ENCODE measurements at regions not wholly inside any gene's neighbourhood (a gene's known extent, or its start where the extent isn't known, plus 50 kb on each side); places are given as distances from the start of the nearest gene placed in this dataset.
"Not testable (repeated sequence)": the region's sequence is repeated elsewhere in the genome, so short reads cannot be mapped to it uniquely, and the experiment has no call there.

DNA sequence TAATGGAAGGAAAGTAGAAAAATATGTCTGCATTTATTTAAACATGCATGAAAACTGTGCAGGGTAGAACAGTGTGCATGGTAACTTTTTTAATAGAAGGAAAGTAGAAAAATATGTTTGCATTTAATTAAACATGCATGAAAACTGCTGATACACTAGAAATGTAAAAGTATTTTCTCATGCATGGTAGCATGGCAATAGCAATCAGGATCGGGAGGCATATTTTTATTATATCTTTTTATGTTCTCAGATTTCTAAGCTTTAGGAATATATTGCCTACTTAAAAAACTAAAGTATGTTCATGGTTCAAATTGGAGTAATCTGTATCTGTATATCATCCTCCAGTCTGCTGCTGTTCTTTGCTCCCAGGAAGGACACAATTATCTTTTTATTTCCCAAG lies 1468.9 kb upstream of the GBE1 start:
- no peak overlapping the region for H3K27ac ChIP-seq
- ATAC-seq = no peak
- intact Hi-C loops (cut with DNase I) = no loop called here
- no peak for DNase-seq
- H3K4me3 ChIP-seq = no peak overlapping the region
- H3K9me3 ChIP-seq = no peaks in the 10 kb centered on the region
- no peaks in the 10 kb centered on the region for H3K27me3 ChIP-seq
- H3K4me1 ChIP-seq = no peaks in the 10 kb centered on the region
- TF ChIP-seq, protein P1, sequence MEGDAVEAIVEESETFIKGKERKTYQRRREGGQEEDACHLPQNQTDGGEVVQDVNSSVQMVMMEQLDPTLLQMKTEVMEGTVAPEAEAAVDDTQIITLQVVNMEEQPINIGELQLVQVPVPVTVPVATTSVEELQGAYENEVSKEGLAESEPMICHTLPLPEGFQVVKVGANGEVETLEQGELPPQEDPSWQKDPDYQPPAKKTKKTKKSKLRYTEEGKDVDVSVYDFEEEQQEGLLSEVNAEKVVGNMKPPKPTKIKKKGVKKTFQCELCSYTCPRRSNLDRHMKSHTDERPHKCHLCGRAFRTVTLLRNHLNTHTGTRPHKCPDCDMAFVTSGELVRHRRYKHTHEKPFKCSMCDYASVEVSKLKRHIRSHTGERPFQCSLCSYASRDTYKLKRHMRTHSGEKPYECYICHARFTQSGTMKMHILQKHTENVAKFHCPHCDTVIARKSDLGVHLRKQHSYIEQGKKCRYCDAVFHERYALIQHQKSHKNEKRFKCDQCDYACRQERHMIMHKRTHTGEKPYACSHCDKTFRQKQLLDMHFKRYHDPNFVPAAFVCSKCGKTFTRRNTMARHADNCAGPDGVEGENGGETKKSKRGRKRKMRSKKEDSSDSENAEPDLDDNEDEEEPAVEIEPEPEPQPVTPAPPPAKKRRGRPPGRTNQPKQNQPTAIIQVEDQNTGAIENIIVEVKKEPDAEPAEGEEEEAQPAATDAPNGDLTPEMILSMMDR (IDR thresholded peaks at IDR 0.05) = no peak
- H3K36me3 ChIP-seq = no peaks in the 10 kb centered on the region

DNA sequence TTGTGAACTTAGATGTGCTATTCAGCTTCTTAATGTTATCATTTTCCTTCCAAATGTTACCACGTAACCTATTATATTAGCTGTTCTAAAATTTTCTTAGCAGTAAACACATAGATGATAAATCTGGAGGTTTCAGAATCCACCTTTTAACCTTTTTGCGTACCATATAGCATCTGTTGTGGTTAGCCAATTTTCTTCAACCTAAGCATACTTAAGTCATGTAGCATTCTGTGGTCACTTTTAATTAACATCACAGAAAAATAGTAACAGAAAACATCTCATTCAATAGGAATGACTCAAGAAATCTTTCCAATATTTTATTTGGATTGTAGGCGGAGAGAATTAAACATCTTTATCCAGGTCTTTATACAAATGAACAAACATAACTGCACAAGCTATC lies 1465.3 kb upstream of the GBE1 start:
- Histone ChIP-seq H3K4me1 (no peaks in the 10 kb centered on the region), H3K36me3 (no peaks in the 10 kb centered on the region), H3K27ac (no peak overlapping the region), H3K27me3 (no peaks in the 10 kb centered on the region), H3K9me3 (no peaks in the 10 kb centered on the region), H3K4me3 (no peak overlapping the region)
- no peak for DNase-seq
- TF ChIP-seq, protein P1 (IDR thresholded peaks at IDR 0.05) = no peak
- intact Hi-C loops (cut with DNase I) = no loop called here
- ATAC-seq = no peak

DNA sequence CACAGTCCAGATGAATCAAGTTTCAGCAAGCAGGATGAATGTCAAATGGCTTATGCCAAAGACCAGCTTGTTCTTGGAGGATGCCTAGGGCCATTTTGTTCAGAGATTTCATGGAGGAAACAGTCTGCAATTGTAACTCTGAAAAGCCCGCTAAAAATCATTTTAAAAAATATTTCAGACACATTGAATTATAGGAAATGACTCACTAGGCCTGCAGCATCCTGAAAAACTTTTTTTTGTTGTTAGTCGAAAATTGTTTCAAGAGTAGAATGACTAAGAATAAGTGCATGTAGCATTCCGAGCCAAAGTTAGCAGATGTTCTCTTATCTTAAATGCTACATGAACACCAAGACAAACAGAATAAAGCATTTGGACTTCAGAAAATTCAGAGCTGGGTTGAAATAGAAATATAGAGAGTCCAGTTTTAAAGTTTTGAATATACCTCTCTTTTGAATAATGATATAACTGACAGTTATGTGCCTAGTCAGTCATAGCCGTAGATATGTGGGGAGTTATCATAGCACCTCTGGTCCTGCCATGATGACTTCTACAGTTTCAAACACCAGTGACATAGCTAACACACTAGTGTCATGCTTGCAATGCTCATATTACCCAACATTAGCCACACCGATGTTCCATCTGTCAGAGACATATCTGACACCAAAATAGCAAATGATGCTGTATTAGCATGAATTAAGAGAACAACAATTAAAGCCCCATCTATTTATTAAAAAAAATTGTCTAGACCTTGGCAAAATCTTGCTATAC lies 1462.8 kb upstream of the GBE1 start:
- H3K27ac ChIP-seq = no peak overlapping the region
- intact Hi-C loops (cut with DNase I) = no loop called here
- no peaks in the 10 kb centered on the region for H3K27me3 ChIP-seq
- H3K4me1 ChIP-seq = no peaks in the 10 kb centered on the region
- H3K36me3 ChIP-seq = no peaks in the 10 kb centered on the region
- no peak for ATAC-seq
- H3K9me3 ChIP-seq = no peaks in the 10 kb centered on the region
- H3K4me3 ChIP-seq = no peak overlapping the region
- TF ChIP-seq, protein P1 (IDR thresholded peaks at IDR 0.05) = no peak
- no peak for DNase-seq

DNA sequence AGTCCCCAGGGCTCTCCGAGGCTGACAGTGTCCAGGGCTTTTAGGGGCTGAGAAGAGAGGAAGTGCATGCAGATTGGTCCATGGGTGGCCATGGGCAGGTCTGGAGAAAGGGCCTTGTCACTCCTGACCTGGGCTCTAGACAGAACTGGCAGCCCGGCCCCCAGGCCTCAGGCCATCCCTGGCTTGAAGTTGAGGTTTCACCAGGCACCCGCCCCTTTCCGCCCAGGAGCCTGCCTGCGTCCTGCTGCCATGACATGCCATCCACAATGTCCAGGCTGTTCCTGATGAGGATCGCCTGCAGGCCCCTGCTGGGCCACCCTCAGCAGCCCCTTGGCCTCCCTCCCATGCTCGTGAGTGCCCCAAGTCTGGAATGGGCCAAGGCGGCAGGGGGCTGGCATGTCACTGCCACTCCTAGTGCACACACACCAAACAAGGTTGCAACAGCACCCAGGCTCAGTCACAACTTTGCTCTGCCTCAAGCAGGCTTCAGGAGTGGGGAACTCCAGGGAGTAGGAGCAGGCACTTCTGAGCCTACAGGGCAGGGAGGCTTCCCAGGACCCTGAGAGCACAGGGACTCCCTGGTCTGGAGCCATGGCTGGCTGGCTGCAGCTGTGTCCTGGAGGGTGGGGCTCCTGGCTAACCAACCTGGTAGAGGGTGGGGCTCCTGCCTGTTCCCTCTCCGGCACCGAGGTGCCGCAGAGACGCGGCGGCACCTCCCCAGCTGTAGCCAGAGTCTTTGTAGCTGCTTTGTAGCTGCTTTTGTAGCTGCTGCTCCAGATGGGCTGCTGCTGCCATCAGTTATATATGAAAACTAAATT lies 1457.1 kb upstream of the GBE1 start:
- Histone ChIP-seq H3K9me3 (no peaks in the 10 kb centered on the region), H3K4me3 (no peak overlapping the region), H3K36me3 (no peaks in the 10 kb centered on the region), H3K27me3 (no peaks in the 10 kb centered on the region), H3K4me1 (no peaks in the 10 kb centered on the region), H3K27ac (no peak overlapping the region)
- TF ChIP-seq, protein P1 (IDR thresholded peaks at IDR 0.05) = no peak
- DNase-seq = peak; percentile 51
- peak; percentile 47 for ATAC-seq
- intact Hi-C loops (cut with DNase I) = no loop called here

DNA sequence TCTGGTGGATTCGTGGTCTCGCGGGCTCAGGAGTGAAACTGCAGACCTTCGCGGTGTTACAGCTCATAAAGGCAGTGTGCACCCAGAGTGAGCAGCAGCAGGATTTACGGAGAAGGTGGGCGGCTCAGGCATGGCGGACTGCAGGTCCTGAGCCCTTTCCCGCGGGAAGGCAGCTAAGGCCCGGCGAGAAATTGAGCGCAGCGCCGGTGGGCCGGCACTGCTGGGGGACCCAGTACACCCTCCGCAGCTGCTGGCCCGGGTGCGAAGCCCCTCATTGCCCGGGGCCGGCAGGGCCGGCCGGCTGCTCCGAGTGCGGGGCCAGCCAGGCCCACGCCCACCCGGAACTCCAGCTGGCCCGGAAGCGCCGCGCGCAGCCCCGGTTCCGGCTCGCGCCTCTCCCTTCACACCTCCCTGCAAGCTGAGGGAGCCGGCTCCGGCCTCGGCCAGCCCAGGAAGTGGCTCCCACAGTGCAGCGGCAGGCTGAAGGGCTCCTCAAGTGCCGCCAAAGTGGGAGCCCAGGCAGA lies 1456.2 kb upstream of the GBE1 start:
- H3K4me1 ChIP-seq; ATAC-seq; H3K27ac ChIP-seq; H3K4me3 ChIP-seq; H3K27me3 ChIP-seq; H3K36me3 ChIP-seq; intact Hi-C loops (cut with DNase I); H3K9me3 ChIP-seq: not testable (repeated sequence)
- peak; percentile 55 for DNase-seq
